ENCODE measurements at regions not wholly inside any gene's neighbourhood (a gene's known extent, or its start where the extent isn't known, plus 50 kb on each side); places are given as distances from the start of the nearest gene placed in this dataset.

DNA sequence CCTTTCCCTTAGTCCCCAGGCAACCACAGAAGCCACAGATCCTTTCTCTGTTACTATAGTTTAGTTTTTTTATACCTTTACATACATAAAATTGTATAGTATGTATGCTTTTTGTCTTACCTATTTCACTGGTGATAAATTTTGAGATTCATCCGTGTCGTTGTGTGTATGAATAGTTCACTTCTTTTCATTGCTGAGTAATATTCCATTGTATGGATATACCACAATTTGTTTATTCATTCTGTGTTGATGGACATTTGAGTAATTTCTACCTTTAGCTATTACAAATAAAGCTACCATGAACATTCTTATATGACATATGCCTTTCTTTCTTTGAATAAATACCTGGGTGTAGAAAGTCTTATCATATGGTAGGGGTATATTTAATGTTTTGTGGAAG, 102.8 kb upstream of the CERS6 start:
- TF ChIP-seq, protein P1, sequence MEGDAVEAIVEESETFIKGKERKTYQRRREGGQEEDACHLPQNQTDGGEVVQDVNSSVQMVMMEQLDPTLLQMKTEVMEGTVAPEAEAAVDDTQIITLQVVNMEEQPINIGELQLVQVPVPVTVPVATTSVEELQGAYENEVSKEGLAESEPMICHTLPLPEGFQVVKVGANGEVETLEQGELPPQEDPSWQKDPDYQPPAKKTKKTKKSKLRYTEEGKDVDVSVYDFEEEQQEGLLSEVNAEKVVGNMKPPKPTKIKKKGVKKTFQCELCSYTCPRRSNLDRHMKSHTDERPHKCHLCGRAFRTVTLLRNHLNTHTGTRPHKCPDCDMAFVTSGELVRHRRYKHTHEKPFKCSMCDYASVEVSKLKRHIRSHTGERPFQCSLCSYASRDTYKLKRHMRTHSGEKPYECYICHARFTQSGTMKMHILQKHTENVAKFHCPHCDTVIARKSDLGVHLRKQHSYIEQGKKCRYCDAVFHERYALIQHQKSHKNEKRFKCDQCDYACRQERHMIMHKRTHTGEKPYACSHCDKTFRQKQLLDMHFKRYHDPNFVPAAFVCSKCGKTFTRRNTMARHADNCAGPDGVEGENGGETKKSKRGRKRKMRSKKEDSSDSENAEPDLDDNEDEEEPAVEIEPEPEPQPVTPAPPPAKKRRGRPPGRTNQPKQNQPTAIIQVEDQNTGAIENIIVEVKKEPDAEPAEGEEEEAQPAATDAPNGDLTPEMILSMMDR (IDR thresholded peaks at IDR 0.05): no peak
- no peak for TF ChIP-seq EP300 (IDR thresholded peaks at IDR 0.05)
